IPS-20b (cell line): ENCODE measurements at regions not wholly inside any gene's neighbourhood (a gene's known extent, or its start where the extent isn't known, plus 50 kb on each side); places are given as distances from the start of the nearest gene placed in this dataset.
"Not testable (repeated sequence)": the region's sequence is repeated elsewhere in the genome, so short reads cannot be mapped to it uniquely, and the experiment has no call there.

ENCODE experiments used
- H3K27ac ChIP-seq: one replicate; pipeline ENCODE4 v1.5.1; 2013; ENCODE audit warnings: low read length
- H3K27me3 ChIP-seq: 2 replicates; pipeline ENCODE4 v1.6.1; 2013; ENCODE audit warnings: mild to moderate bottlenecking, low read length, inconsistent platforms; ENCODE audit not compliant: insufficient read depth
- H3K36me3 ChIP-seq: 2 replicates; pipeline ENCODE4 v1.6.1; 2013; ENCODE audit warnings: low read depth, mild to moderate bottlenecking, inconsistent platforms, low read length, moderate library complexity; ENCODE audit not compliant: insufficient read depth
- H3K4me1 ChIP-seq: 2 replicates; pipeline ENCODE4 v1.6.1; 2013; ENCODE audit warnings: mild to moderate bottlenecking, control low read depth, inconsistent platforms, low read length, moderate library complexity; ENCODE audit not compliant: insufficient read depth
- H3K4me3 ChIP-seq: 2 replicates; pipeline ENCODE4 v1.5.1; 2013; ENCODE audit warnings: mild to moderate bottlenecking, low read length, inconsistent platforms
- H3K9ac ChIP-seq: 2 replicates; pipeline ENCODE4 v1.6.1; 2013; ENCODE audit warnings: low read depth, mild to moderate bottlenecking, inconsistent platforms, low read length, moderate library complexity
- H3K9me3 ChIP-seq: 2 replicates; pipeline ENCODE4 v1.6.1; 2013; ENCODE audit warnings: mild to moderate bottlenecking, low read depth, low read length, inconsistent platforms; ENCODE audit not compliant: insufficient read depth

GRCh38 chr3:26078539-26078938, 288.6 kb downstream of the OXSM start:
- H3K36me3 ChIP-seq: no peaks in the 10 kb centered on the region
- no peak overlapping the region for H3K9ac ChIP-seq
- H3K4me1 ChIP-seq: no peaks in the 10 kb centered on the region
- H3K27ac ChIP-seq: no peak overlapping the region
- H3K27me3 ChIP-seq: no peaks in the 10 kb centered on the region
- H3K9me3 ChIP-seq: no peaks in the 10 kb centered on the region
- no peak overlapping the region for H3K4me3 ChIP-seq

- Histone ChIP-seq H3K4me1 (no peaks in the 10 kb centered on the region), H3K27ac (no peak overlapping the region), H3K9ac (no peak overlapping the region), H3K36me3 (no peaks in the 10 kb centered on the region), H3K27me3 (no peaks in the 10 kb centered on the region), H3K9me3 (peaks cover 2% of the 10 kb centered on the region), H3K4me3 (no peak overlapping the region)
Measured at GRCh38 chr3:26081166-26081565, 291.3 kb downstream of the OXSM start.

- H3K36me3 ChIP-seq: no peaks in the 10 kb centered on the region
- H3K9me3 ChIP-seq: peaks cover 9% of the 10 kb centered on the region
- no peak overlapping the region for H3K27ac ChIP-seq
- no peak overlapping the region for H3K4me3 ChIP-seq
- no peaks in the 10 kb centered on the region for H3K27me3 ChIP-seq
- H3K9ac ChIP-seq: no peak overlapping the region
- H3K4me1 ChIP-seq: no peaks in the 10 kb centered on the region
Measured at GRCh38 chr3:26081806-26082205, 291.9 kb downstream of the OXSM start.

GRCh38 chr3:26082911-26083310, 293.0 kb downstream of the OXSM start:
- H3K36me3 ChIP-seq: no peaks in the 10 kb centered on the region
- no peak overlapping the region for H3K4me3 ChIP-seq
- H3K9me3 ChIP-seq: peaks cover 20% of the 10 kb centered on the region
- no peaks in the 10 kb centered on the region for H3K27me3 ChIP-seq
- H3K9ac ChIP-seq: no peak overlapping the region
- no peak overlapping the region for H3K27ac ChIP-seq
- H3K4me1 ChIP-seq: no peaks in the 10 kb centered on the region

GRCh38 chr3:26084629-26085028, 294.7 kb downstream of the OXSM start:
- H3K36me3 ChIP-seq: no peaks in the 10 kb centered on the region
- no peak overlapping the region for H3K4me3 ChIP-seq
- peaks cover 35% of the 10 kb centered on the region for H3K9me3 ChIP-seq
- H3K27ac ChIP-seq: no peak overlapping the region
- H3K9ac ChIP-seq: no peak overlapping the region
- no peaks in the 10 kb centered on the region for H3K4me1 ChIP-seq
- H3K27me3 ChIP-seq: no peaks in the 10 kb centered on the region

GRCh38 chr3:26087751-26088150, 297.9 kb downstream of the OXSM start:
- Histone ChIP-seq H3K9ac (no peak overlapping the region), H3K4me1 (no peaks in the 10 kb centered on the region), H3K36me3 (no peaks in the 10 kb centered on the region), H3K4me3 (no peak overlapping the region), H3K27ac (no peak overlapping the region), H3K27me3 (no peaks in the 10 kb centered on the region), H3K9me3 (peaks cover 43% of the 10 kb centered on the region)

- H3K36me3 ChIP-seq: no peaks in the 10 kb centered on the region
- H3K27ac ChIP-seq: no peak overlapping the region
- no peak overlapping the region for H3K9ac ChIP-seq
- no peaks in the 10 kb centered on the region for H3K4me1 ChIP-seq
- H3K9me3 ChIP-seq: peaks cover 48% of the 10 kb centered on the region
- H3K4me3 ChIP-seq: no peak overlapping the region
- no peaks in the 10 kb centered on the region for H3K27me3 ChIP-seq
Measured at GRCh38 chr3:26089249-26089648, 299.4 kb downstream of the OXSM start.

- Histone ChIP-seq H3K27me3 (no peaks in the 10 kb centered on the region), H3K4me3 (no peak overlapping the region), H3K4me1 (no peaks in the 10 kb centered on the region), H3K27ac (no peak overlapping the region), H3K36me3 (no peaks in the 10 kb centered on the region), H3K9me3 (peaks cover 50% of the 10 kb centered on the region), H3K9ac (no peak overlapping the region)
Measured at GRCh38 chr3:26090589-26090988, 300.7 kb downstream of the OXSM start.

GRCh38 chr3:26091096-26091495, 301.2 kb downstream of the OXSM start:
- H3K4me1 ChIP-seq: no peaks in the 10 kb centered on the region
- H3K4me3 ChIP-seq: no peak overlapping the region
- no peak overlapping the region for H3K27ac ChIP-seq
- H3K9ac ChIP-seq: no peak overlapping the region
- peaks cover 50% of the 10 kb centered on the region for H3K9me3 ChIP-seq
- H3K36me3 ChIP-seq: no peaks in the 10 kb centered on the region
- no peaks in the 10 kb centered on the region for H3K27me3 ChIP-seq

GRCh38 chr3:26091626-26092025, 301.7 kb downstream of the OXSM start:
- H3K9me3 ChIP-seq: peaks cover 50% of the 10 kb centered on the region

GRCh38 chr3:26097111-26097510, 307.2 kb downstream of the OXSM start:
- not testable (repeated sequence) for H3K4me3 ChIP-seq, H3K27me3 ChIP-seq, H3K4me1 ChIP-seq, H3K27ac ChIP-seq, H3K36me3 ChIP-seq, H3K9ac ChIP-seq
- H3K9me3 ChIP-seq: peaks cover 25% of the 10 kb centered on the region

More at GRCh38 chr3:26091626-26092025, 301.7 kb downstream of the OXSM start:
- no peak overlapping the region for H3K4me3 ChIP-seq
- H3K27ac ChIP-seq: no peak overlapping the region
- no peak overlapping the region for H3K9ac ChIP-seq
- H3K4me1 ChIP-seq: no peaks in the 10 kb centered on the region
- no peaks in the 10 kb centered on the region for H3K36me3 ChIP-seq
- no peaks in the 10 kb centered on the region for H3K27me3 ChIP-seq

- H3K27me3 ChIP-seq: no peaks in the 10 kb centered on the region
- peaks cover 18% of the 10 kb centered on the region for H3K9me3 ChIP-seq
- no peak overlapping the region for H3K4me3 ChIP-seq
- H3K4me1 ChIP-seq: no peaks in the 10 kb centered on the region; the same call in 1 of the 2 replicates
- no peak overlapping the region for H3K9ac ChIP-seq
- H3K36me3 ChIP-seq: no peaks in the 10 kb centered on the region
- no peak overlapping the region for H3K27ac ChIP-seq
Measured at GRCh38 chr3:26099692-26100091, 309.8 kb downstream of the OXSM start.

- Histone ChIP-seq H3K9me3 (peaks cover 18% of the 10 kb centered on the region), H3K36me3 (no peaks in the 10 kb centered on the region), H3K27ac (no peak overlapping the region), H3K4me3 (no peak overlapping the region), H3K27me3 (no peaks in the 10 kb centered on the region), H3K9ac (no peak overlapping the region), H3K4me1 (no peaks in the 10 kb centered on the region; the same call in 1 of the 2 replicates)
Measured at GRCh38 chr3:26100176-26100575, 310.3 kb downstream of the OXSM start.
